RWPE1 (cell line): ENCODE measurements at regions not wholly inside any gene's neighbourhood (a gene's known extent, or its start where the extent isn't known, plus 50 kb on each side); places are given as distances from the start of the nearest gene placed in this dataset.

Source experiments
- CTCF ChIA-PET: fragments of 350-600 bp; sonication (Branson Sonifier 250); formaldehyde crosslinking; extraction: SDS; loops from one replicate; lab custom pipeline; 2021; lab: Yijun Ruan, JAX
- POLR2A ChIA-PET: fragments of 400-600 bp; formaldehyde crosslinking; extraction: SDS; loops from one replicate; lab custom pipeline; 2020; ENCODE audit warnings: antibody characterized with exemption; ENCODE audit not compliant: low non-redundant PET; lab: Yijun Ruan, JAX
- DNase-seq: peaks from one replicate; pipeline ENCODE4 v3.0.0; 2012; ENCODE audit warnings: low spot score
- H3K27ac ChIP-seq: fragments of 450-650 bp; 2 replicates; pipeline ENCODE4 v1.5.1; 2017
- CTCF ChIP-seq: fragments of 450-650 bp; conservative IDR thresholded peaks from 2 replicates; pipeline ENCODE4 v1.5.1; 2017; ENCODE audit warnings: low read depth, mild to moderate bottlenecking

- H3K27ac ChIP-seq: no peak overlapping the region
- POLR2A ChIA-PET: no interaction called here
- no peak for TF ChIP-seq CTCF
- CTCF ChIA-PET: no interaction called here
- peak; percentile 34 for DNase-seq
Observed at GRCh38 chr9:16247188-16247875, 623.1 kb downstream of the BNC2 start.

GRCh38 chr9:16248822-16249221 is 621.6 kb downstream of the BNC2 start:
- POLR2A ChIA-PET: no interaction called here
- no peak for TF ChIP-seq CTCF
- H3K27ac ChIP-seq: no peak overlapping the region
- DNase-seq: no peak
- CTCF ChIA-PET: no interaction called here

GRCh38 chr9:16252616-16253015 is 617.9 kb downstream of the BNC2 start:
- DNase-seq: no peak
- CTCF ChIA-PET: interaction anchor here (0.6 kb wide), 1 partner anchor 339 kb away, joined by 3 read pairs; no protein-coding TSS in a partner anchor
- H3K27ac ChIP-seq: no peak overlapping the region
- TF ChIP-seq CTCF: no peak
- POLR2A ChIA-PET: no interaction called here

GRCh38 chr9:16254674-16255073 is 615.8 kb downstream of the BNC2 start:
- ChIA-PET CTCF (interaction anchor here (0.5 kb wide), 1 partner anchor 22 kb away, joined by 5 read pairs; no protein-coding TSS in a partner anchor), POLR2A (no interaction called here)
- TF ChIP-seq CTCF: no peak
- no peak for DNase-seq
- no peak overlapping the region for H3K27ac ChIP-seq

GRCh38 chr9:16255217-16255616 is 615.3 kb downstream of the BNC2 start:
- CTCF ChIA-PET: no interaction called here
- no peak overlapping the region for H3K27ac ChIP-seq
- DNase-seq: no peak
- TF ChIP-seq CTCF: no peak
- POLR2A ChIA-PET: no interaction called here

- no peak; the same call in 1 of the 2 replicates for TF ChIP-seq CTCF
- CTCF ChIA-PET: no interaction called here
- no peak overlapping the region for H3K27ac ChIP-seq
- DNase-seq: peak; percentile 27
- POLR2A ChIA-PET: no interaction called here
Observed at GRCh38 chr9:16257604-16258003, 612.9 kb downstream of the BNC2 start.
